Astrocyte (in vitro differentiated cells and primary cell): ENCODE measurements at regions not wholly inside any gene's neighbourhood (a gene's known extent, or its start where the extent isn't known, plus 50 kb on each side); places are given as distances from the start of the nearest gene placed in this dataset.

Experiments used
- DNase-seq: peaks from one replicate; pipeline ENCODE4 v3.0.0-alpha.2; 2010; ENCODE audit warnings: low read depth
- FAIRE-seq: peaks from 2 replicates; lab custom pipeline; 2011; peaks lifted over from hg19 to GRCh38; lab: Jason Lieb, UNC
- H2AFZ ChIP-seq: 2 replicates; pipeline ENCODE4 v1.6.0; 2012; ENCODE audit warnings: low read depth, low read length, inconsistent platforms
- H3K27ac ChIP-seq: 2 replicates; pipeline ENCODE4 v1.5.1; 2011; ENCODE audit warnings: low read depth, low read length, inconsistent platforms
- H3K27me3 ChIP-seq: 2 replicates; pipeline ENCODE4 v1.6.0; 2011; ENCODE audit warnings: low read length, inconsistent platforms; ENCODE audit not compliant: insufficient read depth
- H3K36me3 ChIP-seq: 2 replicates; pipeline ENCODE4 v1.5.1; 2011; ENCODE audit warnings: low read length, inconsistent platforms; ENCODE audit not compliant: insufficient read depth
- H3K4me1 ChIP-seq: 2 replicates; pipeline ENCODE4 v1.5.1; 2011; ENCODE audit warnings: low read length, inconsistent platforms; ENCODE audit not compliant: insufficient read depth
- H3K4me2 ChIP-seq: 2 replicates; pipeline ENCODE4 v1.6.0; 2012; ENCODE audit warnings: low read length, inconsistent platforms
- H3K4me3 ChIP-seq: 2 replicates; pipeline ENCODE4 v1.5.1; 2011; ENCODE audit warnings: low read depth, mild to moderate bottlenecking, low read length, inconsistent platforms; ENCODE audit not compliant: insufficient read depth
- H3K79me2 ChIP-seq: 2 replicates; pipeline ENCODE4 v1.6.0; 2012; ENCODE audit warnings: mild to moderate bottlenecking, low read length, inconsistent platforms; ENCODE audit not compliant: insufficient read depth
- H3K9ac ChIP-seq: 2 replicates; pipeline ENCODE4 v1.6.0; 2012; ENCODE audit warnings: mild to moderate bottlenecking, low read length, inconsistent platforms
- H3K9me3 ChIP-seq: 2 replicates; pipeline ENCODE4 v1.5.1; 2012; ENCODE audit warnings: low read depth, mild to moderate bottlenecking, low read length, inconsistent platforms; ENCODE audit not compliant: insufficient read depth
- H4K20me1 ChIP-seq: 2 replicates; pipeline ENCODE4 v1.6.0; 2012; ENCODE audit warnings: low read length, inconsistent platforms; ENCODE audit not compliant: insufficient read depth
- H3K27ac Mint-ChIP-seq: one replicate; pipeline ENCODE4 v1.8.0; 2021; ENCODE audit warnings: mild to moderate bottlenecking, mixed read lengths; ENCODE audit not compliant: unreplicated experiment
- H3K27me3 Mint-ChIP-seq: one replicate; pipeline ENCODE4 v1.8.0; 2021; ENCODE audit warnings: low read depth, mixed read lengths; ENCODE audit not compliant: unreplicated experiment
- H3K36me3 Mint-ChIP-seq: one replicate; pipeline ENCODE4 v1.8.0; 2021; ENCODE audit warnings: low read depth, mixed read lengths; ENCODE audit not compliant: unreplicated experiment
- H3K4me1 Mint-ChIP-seq: one replicate; pipeline ENCODE4 v1.8.0; 2021; ENCODE audit warnings: low read depth, mixed read lengths; ENCODE audit not compliant: unreplicated experiment
- H3K4me3 Mint-ChIP-seq: one replicate; pipeline ENCODE4 v1.8.0; 2021; ENCODE audit warnings: mild to moderate bottlenecking, moderate library complexity, mixed read lengths; ENCODE audit not compliant: unreplicated experiment
- H3K9me3 Mint-ChIP-seq: one replicate; pipeline ENCODE4 v1.8.0; 2021; ENCODE audit warnings: mild to moderate bottlenecking, mixed read lengths; ENCODE audit not compliant: unreplicated experiment
- EZH2 ChIP-seq: IDR thresholded peaks from 2 replicates; pipeline ENCODE4 v1.6.1; 2012; ENCODE audit warnings: mild to moderate bottlenecking, low read length, inconsistent platforms; ENCODE audit not compliant: insufficient read depth
- TF ChIP-seq, protein P1 (sequence below): IDR thresholded peaks from 2 replicates; pipeline ENCODE4 v1.5.1; 2011; ENCODE audit warnings: low read depth, mild to moderate bottlenecking, inconsistent platforms, low read length, moderate library complexity; ENCODE audit not compliant: insufficient read depth

DNA sequence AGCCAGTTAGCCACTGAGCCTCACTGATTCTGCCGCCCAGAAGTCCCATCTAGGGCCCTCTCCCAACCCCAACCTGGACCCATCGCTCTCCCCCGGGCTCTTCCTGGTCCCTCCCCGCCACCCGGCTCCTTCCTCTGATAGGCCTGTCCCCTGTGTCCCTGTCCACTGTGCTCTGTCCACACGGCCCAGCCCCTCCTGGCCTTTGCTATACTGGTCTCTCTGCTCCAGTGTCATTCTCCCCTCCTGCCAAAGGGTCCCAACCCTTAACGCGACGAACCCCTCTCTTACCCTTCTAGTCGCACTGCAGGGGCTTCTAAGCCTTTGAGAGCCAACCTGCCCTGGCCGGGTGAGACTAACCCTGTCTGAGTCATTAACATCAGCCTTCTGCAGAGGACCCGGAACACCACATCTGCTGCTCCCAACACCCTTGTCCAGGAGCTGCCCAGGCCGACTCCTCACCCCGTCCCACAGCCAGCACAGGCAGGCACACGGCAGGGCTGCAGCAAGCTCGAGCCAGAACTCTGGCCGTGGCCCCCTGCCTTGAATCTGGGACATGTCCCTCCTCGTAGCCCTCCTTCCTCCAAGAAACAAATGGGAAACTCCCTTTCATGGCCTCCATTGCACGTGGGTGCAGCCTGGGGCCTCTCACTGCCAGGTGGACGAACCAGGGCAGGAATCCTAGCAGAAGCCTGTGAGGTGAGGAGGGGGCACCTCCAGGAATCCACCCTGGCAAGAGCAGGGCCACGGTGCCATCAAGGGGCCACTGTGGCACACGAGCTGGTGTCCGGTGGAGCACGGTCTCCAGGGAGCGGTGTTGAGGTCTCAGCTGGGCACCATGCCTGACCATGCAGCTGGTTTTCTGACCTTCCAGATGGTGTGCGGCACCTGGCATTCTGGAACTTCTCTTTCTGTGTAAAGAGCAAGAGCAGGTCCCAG is 140.9 kb upstream of the IQSEC1 start:
- no peak for TF ChIP-seq EZH2
- TF ChIP-seq, protein P1, sequence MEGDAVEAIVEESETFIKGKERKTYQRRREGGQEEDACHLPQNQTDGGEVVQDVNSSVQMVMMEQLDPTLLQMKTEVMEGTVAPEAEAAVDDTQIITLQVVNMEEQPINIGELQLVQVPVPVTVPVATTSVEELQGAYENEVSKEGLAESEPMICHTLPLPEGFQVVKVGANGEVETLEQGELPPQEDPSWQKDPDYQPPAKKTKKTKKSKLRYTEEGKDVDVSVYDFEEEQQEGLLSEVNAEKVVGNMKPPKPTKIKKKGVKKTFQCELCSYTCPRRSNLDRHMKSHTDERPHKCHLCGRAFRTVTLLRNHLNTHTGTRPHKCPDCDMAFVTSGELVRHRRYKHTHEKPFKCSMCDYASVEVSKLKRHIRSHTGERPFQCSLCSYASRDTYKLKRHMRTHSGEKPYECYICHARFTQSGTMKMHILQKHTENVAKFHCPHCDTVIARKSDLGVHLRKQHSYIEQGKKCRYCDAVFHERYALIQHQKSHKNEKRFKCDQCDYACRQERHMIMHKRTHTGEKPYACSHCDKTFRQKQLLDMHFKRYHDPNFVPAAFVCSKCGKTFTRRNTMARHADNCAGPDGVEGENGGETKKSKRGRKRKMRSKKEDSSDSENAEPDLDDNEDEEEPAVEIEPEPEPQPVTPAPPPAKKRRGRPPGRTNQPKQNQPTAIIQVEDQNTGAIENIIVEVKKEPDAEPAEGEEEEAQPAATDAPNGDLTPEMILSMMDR, result no peak
- H3K9me3 Mint-ChIP-seq, result no peaks in the 10 kb centered on the region
- H3K27me3 Mint-ChIP-seq, result peaks cover 2% of the 10 kb centered on the region
- no peaks in the 10 kb centered on the region for H3K36me3 Mint-ChIP-seq
- H3K4me1 Mint-ChIP-seq, result peaks cover 24% of the 10 kb centered on the region
- no peak overlapping the region for H3K4me3 Mint-ChIP-seq
- no peaks in the 10 kb centered on the region for H3K79me2 ChIP-seq
- peaks cover 31% of the 10 kb centered on the region for H3K4me1 ChIP-seq
- no peaks in the 10 kb centered on the region for H4K20me1 ChIP-seq
- DNase-seq (no peak), FAIRE-seq (no peak)
- H3K9ac ChIP-seq, result no peak overlapping the region
- no peak overlapping the region for H3K27ac ChIP-seq
- no peak overlapping the region for H2AFZ ChIP-seq
- no peaks in the 10 kb centered on the region for H3K9me3 ChIP-seq
- no peak overlapping the region for H3K4me3 ChIP-seq
- H3K27ac Mint-ChIP-seq, result no peak overlapping the region
- H3K36me3 ChIP-seq, result no peaks in the 10 kb centered on the region
- H3K27me3 ChIP-seq, result no peaks in the 10 kb centered on the region
- H3K4me2 ChIP-seq, result no peak overlapping the region

DNA sequence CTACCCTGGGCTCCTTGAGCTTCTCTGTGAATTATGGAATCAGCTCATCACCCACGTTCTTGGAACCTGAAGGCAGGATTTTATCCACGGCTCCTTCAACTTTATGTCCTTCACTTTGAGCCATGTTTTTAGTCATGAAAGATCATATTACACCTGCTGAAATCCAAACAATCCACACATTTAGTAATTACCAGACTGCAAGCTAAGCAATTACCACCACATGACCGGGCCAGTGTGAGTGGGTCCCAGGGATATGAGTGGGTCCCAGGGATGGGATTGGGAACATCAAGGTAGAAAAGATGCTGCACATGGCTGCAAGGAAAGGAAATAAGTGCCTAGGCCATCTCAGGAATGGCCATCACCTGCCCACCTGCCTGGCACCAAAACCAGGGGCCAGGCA is 140.3 kb upstream of the IQSEC1 start:
- Histone ChIP-seq H4K20me1 (no peaks in the 10 kb centered on the region), H3K9me3 (no peaks in the 10 kb centered on the region), H3K36me3 (no peaks in the 10 kb centered on the region), H3K27me3 (no peaks in the 10 kb centered on the region), H3K9ac (no peak overlapping the region), H3K4me3 (no peak overlapping the region), H3K27ac (no peak overlapping the region), H3K4me2 (no peak overlapping the region), H2AFZ (no peak overlapping the region), H3K79me2 (no peaks in the 10 kb centered on the region), H3K4me1 (peaks cover 26% of the 10 kb centered on the region)
- Mint-ChIP-seq H3K4me3 (no peak overlapping the region), H3K27ac (no peak overlapping the region), H3K36me3 (no peaks in the 10 kb centered on the region), H3K4me1 (peaks cover 18% of the 10 kb centered on the region), H3K9me3 (no peaks in the 10 kb centered on the region), H3K27me3 (peaks cover 3% of the 10 kb centered on the region)
- TF ChIP-seq, protein P1, result no peak
- TF ChIP-seq EZH2, result no peak
- FAIRE-seq, result no peak
- no peak for DNase-seq
